Spinal cord (tissue), 9 donors: ENCODE measurements at regions not wholly inside any gene's neighbourhood (a gene's known extent, or its start where the extent isn't known, plus 50 kb on each side); places are given as distances from the start of the nearest gene placed in this dataset.
A peak's percentile ranks its signal among the peaks of the same experiment; 100 is the strongest.

Experiments
- DNase-seq, 6 donors: peaks; one replicate each; pipeline versions ENCODE4 v3.0.0 to v3.0.0-alpha.2; 2013 to 2015; ENCODE audit warnings: low spot score in 6 of 6, low read depth in 4 of 6
- H3K27ac ChIP-seq: one replicate; pipeline ENCODE4 v1.5.1; 2013; ENCODE audit warnings: low read depth, low read length, control low read depth
- H3K27me3 ChIP-seq: one replicate; pipeline ENCODE4 v1.6.1; 2013; ENCODE audit warnings: low read length; ENCODE audit not compliant: control insufficient read depth, insufficient read depth
- H3K36me3 ChIP-seq: one replicate; pipeline ENCODE4 v1.6.1; 2013; ENCODE audit warnings: low read length; ENCODE audit not compliant: control insufficient read depth, insufficient read depth
- H3K4me1 ChIP-seq: one replicate; pipeline ENCODE4 v1.6.1; 2013; ENCODE audit warnings: low read length; ENCODE audit not compliant: control insufficient read depth, insufficient read depth
- H3K4me3 ChIP-seq: one replicate; pipeline ENCODE4 v1.5.1; 2013; ENCODE audit warnings: low read depth, low read length, control low read depth
- H3K9me3 ChIP-seq: one replicate; pipeline ENCODE4 v1.6.1; 2013; ENCODE audit warnings: low read length; ENCODE audit not compliant: control insufficient read depth, insufficient read depth
- WGBS: methylation state at CpG from one replicate; pipeline ENCODE4 v1.1.5; 2013; ENCODE audit warnings: missing lambda C conversion rate; ENCODE audit not compliant: insufficient coverage; 5-methylcytosine and 5-hydroxymethylcytosine counted together
- donor health status: healthy.

- no peaks in the 10 kb centered on the region for H3K9me3 ChIP-seq
- H3K27me3 ChIP-seq = no peaks in the 10 kb centered on the region
- H3K27ac ChIP-seq = no peak overlapping the region
- DNase-seq = peak in 1 of 6 donors; percentile 59
- no peaks in the 10 kb centered on the region for H3K4me1 ChIP-seq
- no peaks in the 10 kb centered on the region for H3K36me3 ChIP-seq
- whole genome bisulfite sequencing = 96% methylated on average over 3 of the region's 7 CpGs
- no peak overlapping the region for H3K4me3 ChIP-seq
Observed at GRCh38 chr15:79515300-79516027, 83.3 kb downstream of the MINAR1 start.

GRCh38 chr15:79516155-79516554, 84.0 kb downstream of the MINAR1 start:
- Histone ChIP-seq H3K36me3 (no peaks in the 10 kb centered on the region), H3K9me3 (no peaks in the 10 kb centered on the region), H3K27ac (no peak overlapping the region), H3K4me1 (no peaks in the 10 kb centered on the region), H3K4me3 (no peak overlapping the region), H3K27me3 (no peaks in the 10 kb centered on the region)
- peak in 1 of 6 donors; percentile 82 for DNase-seq
- 63% methylated on average over 3 of the region's 3 CpGs for WGBS

- Histone ChIP-seq H3K4me1 (no peaks in the 10 kb centered on the region), H3K36me3 (no peaks in the 10 kb centered on the region), H3K27me3 (no peaks in the 10 kb centered on the region), H3K27ac (no peak overlapping the region), H3K4me3 (no peak overlapping the region), H3K9me3 (no peaks in the 10 kb centered on the region)
- WGBS = 55% methylated on average over 1 of the region's 3 CpGs
- no peak for DNase-seq
Observed at GRCh38 chr15:79516646-79517045, 84.5 kb downstream of the MINAR1 start.

- H3K4me1 ChIP-seq = no peaks in the 10 kb centered on the region
- H3K4me3 ChIP-seq = no peak overlapping the region
- no peaks in the 10 kb centered on the region for H3K27me3 ChIP-seq
- H3K36me3 ChIP-seq = no peaks in the 10 kb centered on the region
- peak in 1 of 6 donors; percentile 36 for DNase-seq
- H3K9me3 ChIP-seq = no peaks in the 10 kb centered on the region
- 75% methylated on average over 2 of the region's 3 CpGs for WGBS
- H3K27ac ChIP-seq = no peak overlapping the region
Observed at GRCh38 chr15:79519628-79520027, 87.5 kb downstream of the MINAR1 start.

- H3K27me3 ChIP-seq = no peaks in the 10 kb centered on the region
- DNase-seq = no peak
- H3K36me3 ChIP-seq = no peaks in the 10 kb centered on the region
- H3K4me3 ChIP-seq = no peak overlapping the region
- no peak overlapping the region for H3K27ac ChIP-seq
- WGBS = 80% methylated on average over 2 of the region's 2 CpGs
- H3K9me3 ChIP-seq = no peaks in the 10 kb centered on the region
- H3K4me1 ChIP-seq = no peaks in the 10 kb centered on the region
Observed at GRCh38 chr15:79520654-79521053, 88.5 kb downstream of the MINAR1 start.

- no peaks in the 10 kb centered on the region for H3K27me3 ChIP-seq
- no peak overlapping the region for H3K27ac ChIP-seq
- H3K4me3 ChIP-seq = no peak overlapping the region
- H3K36me3 ChIP-seq = no peaks in the 10 kb centered on the region
- DNase-seq = no peak
- H3K4me1 ChIP-seq = no peaks in the 10 kb centered on the region
- 79% methylated on average over 2 of the region's 2 CpGs for WGBS
- no peaks in the 10 kb centered on the region for H3K9me3 ChIP-seq
Observed at GRCh38 chr15:79522656-79523055, 90.5 kb downstream of the MINAR1 start.

DNA sequence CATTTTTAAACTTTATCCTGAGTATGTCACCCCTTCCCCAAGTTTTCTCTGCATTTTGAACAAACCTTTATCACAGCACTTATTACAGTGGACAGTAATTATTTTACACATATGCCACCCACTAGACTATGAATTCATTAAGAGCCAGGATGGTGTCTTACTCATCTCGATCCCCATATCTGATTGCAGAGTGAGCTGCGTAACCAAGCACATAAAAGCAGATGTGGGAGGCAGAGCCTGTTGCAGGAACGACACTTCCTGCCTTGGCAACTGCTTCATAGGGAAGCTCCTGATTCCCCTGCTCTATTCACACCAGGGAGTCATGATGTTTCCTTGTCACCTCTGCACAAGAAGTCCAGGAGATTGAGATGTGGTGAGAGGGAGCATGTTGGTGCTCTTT, 91.1 kb downstream of the MINAR1 start:
- Histone ChIP-seq H3K4me3 (no peak overlapping the region), H3K4me1 (no peaks in the 10 kb centered on the region), H3K27me3 (no peaks in the 10 kb centered on the region), H3K27ac (no peak overlapping the region), H3K9me3 (no peaks in the 10 kb centered on the region), H3K36me3 (no peaks in the 10 kb centered on the region)
- 63% methylated on average over 2 of the region's 3 CpGs for WGBS
- DNase-seq = peak in 1 of 6 donors; percentile 22

- H3K4me1 ChIP-seq = no peaks in the 10 kb centered on the region
- H3K4me3 ChIP-seq = no peak overlapping the region
- H3K27ac ChIP-seq = no peak overlapping the region
- no peaks in the 10 kb centered on the region for H3K9me3 ChIP-seq
- no peaks in the 10 kb centered on the region for H3K36me3 ChIP-seq
- 100% methylated on average over 1 of the region's 3 CpGs for WGBS
- no peak for DNase-seq
- no peaks in the 10 kb centered on the region for H3K27me3 ChIP-seq
Observed at GRCh38 chr15:79524531-79524930, 92.4 kb downstream of the MINAR1 start.

GRCh38 chr15:79526376-79526775, 94.2 kb downstream of the MINAR1 start:
- no peak overlapping the region for H3K4me3 ChIP-seq
- no peaks in the 10 kb centered on the region for H3K36me3 ChIP-seq
- H3K27ac ChIP-seq = no peak overlapping the region
- 56% methylated on average over 3 of the region's 3 CpGs for WGBS
- H3K4me1 ChIP-seq = no peaks in the 10 kb centered on the region
- peak in 1 of 6 donors; percentile 61 for DNase-seq
- H3K9me3 ChIP-seq = no peaks in the 10 kb centered on the region
- no peaks in the 10 kb centered on the region for H3K27me3 ChIP-seq

DNA sequence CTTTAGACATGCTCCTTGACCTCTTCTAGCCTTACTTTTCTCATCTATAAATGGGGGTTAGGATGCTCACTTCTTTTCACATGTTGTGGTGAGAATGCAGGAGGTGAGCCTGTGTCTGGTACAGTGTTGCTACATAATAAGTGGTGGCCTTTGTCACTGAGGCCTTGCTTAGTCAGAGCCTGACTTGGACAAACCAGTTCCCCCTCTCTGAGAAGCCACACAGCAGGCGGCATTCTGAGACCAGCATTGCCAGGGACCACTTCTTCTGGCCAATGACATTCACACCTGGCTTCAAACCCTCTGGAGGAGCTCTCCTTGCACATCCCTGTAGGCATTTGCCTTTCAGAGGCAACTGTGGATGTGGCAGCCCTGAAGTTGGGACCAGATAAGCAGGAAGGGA, 95.7 kb downstream of the MINAR1 start:
- Histone ChIP-seq H3K4me1 (no peaks in the 10 kb centered on the region), H3K36me3 (no peaks in the 10 kb centered on the region), H3K27me3 (no peaks in the 10 kb centered on the region), H3K27ac (no peak overlapping the region), H3K9me3 (no peaks in the 10 kb centered on the region), H3K4me3 (no peak overlapping the region)
- no peak for DNase-seq
- WGBS = 78% methylated on average over 1 of the region's 1 CpG
